Activated naive CD4-positive, alpha-beta T cell treated with anti-CD3 and anti-CD28 coated beads for 36 hours (primary cell): ENCODE measurements at regions not wholly inside any gene's neighbourhood (a gene's known extent, or its start where the extent isn't known, plus 50 kb on each side); places are given as distances from the start of the nearest gene placed in this dataset.
"Not testable (repeated sequence)": the region's sequence is repeated elsewhere in the genome, so short reads cannot be mapped to it uniquely, and the experiment has no call there.

Source experiments
- CTCF ChIA-PET: fragments of 350-600 bp; sonication (Branson Sonifier 250); formaldehyde crosslinking; loops from one replicate; lab custom pipeline; 2021; ENCODE audit warnings: antibody characterized with exemption; lab: Charles Lee
- DNase-seq: peaks from one replicate; pipeline ENCODE4 v3.0.0-alpha.2; 2020
- H3K27ac Mint-ChIP-seq: one replicate; pipeline ENCODE4 v1.8.0; 2021; ENCODE audit warnings: mild to moderate bottlenecking, mixed read lengths
- H3K27me3 Mint-ChIP-seq: one replicate; pipeline ENCODE4 v1.8.0; 2021; ENCODE audit warnings: low read depth, mixed read lengths
- H3K36me3 Mint-ChIP-seq: one replicate; pipeline ENCODE4 v1.8.0; 2021; ENCODE audit warnings: low read depth, mixed read lengths
- H3K4me1 Mint-ChIP-seq: one replicate; pipeline ENCODE4 v1.8.0; 2021; ENCODE audit warnings: low read depth, mixed read lengths
- H3K4me3 Mint-ChIP-seq: one replicate; pipeline ENCODE4 v1.8.0; 2021; ENCODE audit warnings: mild to moderate bottlenecking, moderate library complexity, mixed read lengths
- H3K9me3 Mint-ChIP-seq: one replicate; pipeline ENCODE4 v1.8.0; 2021; ENCODE audit warnings: mixed read lengths
- intact Hi-C: fragments of 100-400 bp; cut with micrococcal nuclease; formaldehyde crosslinking; loops from one replicate; pipeline ENCODE4 v1.15.1; 2023

GRCh38 chr6:164062872-164063271 lies 648.4 kb downstream of the QKI start:
- Mint-ChIP-seq H3K27me3 (peaks cover 7% of the 10 kb centered on the region), H3K9me3 (no peaks in the 10 kb centered on the region), H3K4me3 (no peak overlapping the region), H3K36me3 (no peaks in the 10 kb centered on the region), H3K27ac (no peak overlapping the region), H3K4me1 (no peaks in the 10 kb centered on the region)
- CTCF ChIA-PET: no interaction called here
- intact Hi-C loops: no loop called here
- no peak for DNase-seq

- intact Hi-C loops: no loop called here
- Mint-ChIP-seq H3K4me1 (no peaks in the 10 kb centered on the region), H3K4me3 (no peak overlapping the region), H3K9me3 (no peaks in the 10 kb centered on the region), H3K27me3 (peaks cover 6% of the 10 kb centered on the region), H3K36me3 (no peaks in the 10 kb centered on the region), H3K27ac (no peak overlapping the region)
- CTCF ChIA-PET: no interaction called here
- no peak for DNase-seq
Measured at GRCh38 chr6:164057876-164058275, 643.4 kb downstream of the QKI start.

- no peak for DNase-seq
- Mint-ChIP-seq H3K27me3 (peaks cover 15% of the 10 kb centered on the region), H3K27ac (no peak overlapping the region), H3K4me3 (no peak overlapping the region), H3K36me3 (no peaks in the 10 kb centered on the region), H3K4me1 (no peaks in the 10 kb centered on the region), H3K9me3 (no peaks in the 10 kb centered on the region)
- CTCF ChIA-PET: no interaction called here
- intact Hi-C loops: no loop called here
Measured at GRCh38 chr6:164051427-164051826, 636.9 kb downstream of the QKI start.

DNA sequence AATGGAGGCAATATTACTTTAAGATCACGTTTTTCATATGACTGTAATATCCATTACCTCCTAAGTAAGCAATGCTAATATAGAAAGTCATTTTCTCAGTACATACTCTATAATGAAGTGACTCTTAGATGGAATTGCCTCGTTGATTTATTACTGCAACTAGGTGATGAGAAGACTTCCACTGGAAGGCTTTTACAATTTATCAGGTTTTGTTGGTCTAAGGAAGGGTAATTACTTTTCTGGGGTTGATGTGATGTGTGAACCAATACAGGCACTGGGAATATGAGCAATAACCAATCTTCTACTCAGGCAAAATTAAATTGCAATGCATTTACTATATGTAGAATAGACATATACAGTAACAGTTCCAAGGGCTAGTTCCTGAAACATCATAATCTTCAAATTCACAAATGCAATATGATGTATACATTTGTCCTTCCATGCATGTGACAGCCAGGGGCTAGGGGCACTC lies 635.0 kb downstream of the QKI start:
- CTCF ChIA-PET: no interaction called here
- intact Hi-C loops: no loop called here
- no peak for DNase-seq
- Mint-ChIP-seq H3K4me3 (no peak overlapping the region), H3K9me3 (no peaks in the 10 kb centered on the region), H3K27ac (no peak overlapping the region), H3K36me3 (no peaks in the 10 kb centered on the region), H3K4me1 (no peaks in the 10 kb centered on the region), H3K27me3 (peaks cover 15% of the 10 kb centered on the region)

GRCh38 chr6:164048840-164049516 lies 634.5 kb downstream of the QKI start:
- Mint-ChIP-seq H3K36me3 (no peaks in the 10 kb centered on the region), H3K27ac (no peak overlapping the region), H3K4me1 (no peaks in the 10 kb centered on the region), H3K27me3 (peaks cover 13% of the 10 kb centered on the region), H3K9me3 (no peaks in the 10 kb centered on the region), H3K4me3 (no peak overlapping the region)
- CTCF ChIA-PET: interaction anchor here (0.6 kb wide), 1 partner anchor 26 kb away, joined by 3 read pairs; no protein-coding TSS in a partner anchor
- intact Hi-C loops: no loop called here
- DNase-seq: no peak

DNA sequence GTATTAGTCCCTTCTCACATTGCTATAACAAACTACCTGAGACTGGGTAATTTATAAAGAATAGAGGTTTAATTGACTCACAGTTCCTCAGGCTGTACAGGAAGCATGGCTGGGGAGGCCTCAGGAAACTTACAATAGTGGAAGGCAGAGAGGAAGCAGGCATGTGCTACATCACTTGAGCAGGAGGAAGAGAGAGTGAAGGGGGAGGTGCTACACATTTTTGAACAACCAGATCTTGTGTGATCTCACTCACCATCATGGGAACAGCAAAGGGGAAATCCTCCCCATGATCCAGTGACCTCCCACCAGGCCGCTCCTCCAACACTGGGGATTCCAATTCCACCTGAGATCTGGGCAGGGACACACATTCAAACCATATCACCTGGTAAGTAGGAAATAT lies 630.6 kb downstream of the QKI start:
- Mint-ChIP-seq H3K27ac (no peak overlapping the region), H3K36me3 (no peaks in the 10 kb centered on the region), H3K27me3 (peaks cover 11% of the 10 kb centered on the region), H3K9me3 (peaks cover 2% of the 10 kb centered on the region), H3K4me3 (no peak overlapping the region), H3K4me1 (no peaks in the 10 kb centered on the region)
- CTCF ChIA-PET: no interaction called here
- intact Hi-C loops: no loop called here
- no peak for DNase-seq

DNA sequence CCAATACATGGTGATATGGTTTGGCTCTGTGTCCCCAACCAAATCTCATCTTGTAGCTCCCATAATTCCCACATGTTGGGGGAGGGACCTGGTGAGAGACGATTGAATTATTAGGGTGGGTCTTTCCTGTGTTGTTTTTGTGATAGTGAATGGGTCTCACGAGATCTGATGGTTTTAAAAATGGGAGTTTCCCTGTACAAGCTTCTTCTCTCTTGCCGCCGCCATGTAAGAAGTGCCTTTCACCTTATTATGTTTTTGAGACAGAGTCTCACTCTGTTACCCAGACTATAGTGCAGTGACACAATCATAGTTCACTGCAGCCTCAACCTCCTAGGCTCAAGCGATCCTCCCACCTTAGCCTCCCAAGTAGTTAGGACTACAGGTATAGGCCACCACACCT lies 629.1 kb downstream of the QKI start:
- DNase-seq, H3K4me3 Mint-ChIP-seq, H3K36me3 Mint-ChIP-seq, H3K4me1 Mint-ChIP-seq, intact Hi-C loops, H3K9me3 Mint-ChIP-seq, H3K27ac Mint-ChIP-seq, CTCF ChIA-PET, H3K27me3 Mint-ChIP-seq: not testable (repeated sequence)

GRCh38 chr6:164042212-164042611 lies 627.7 kb downstream of the QKI start:
- no peak for DNase-seq
- no peak overlapping the region for H3K4me3 Mint-ChIP-seq
- H3K27ac Mint-ChIP-seq: no peak overlapping the region
- H3K4me1 Mint-ChIP-seq: no peaks in the 10 kb centered on the region
- H3K36me3 Mint-ChIP-seq: no peaks in the 10 kb centered on the region
- intact Hi-C loops: no loop called here
- peaks cover 5% of the 10 kb centered on the region for H3K27me3 Mint-ChIP-seq
- CTCF ChIA-PET: interaction anchor here (0.6 kb wide), 1 partner anchor 1693 kb away, joined by 3 read pairs; no protein-coding TSS in a partner anchor
- H3K9me3 Mint-ChIP-seq: peaks cover 2% of the 10 kb centered on the region

DNA sequence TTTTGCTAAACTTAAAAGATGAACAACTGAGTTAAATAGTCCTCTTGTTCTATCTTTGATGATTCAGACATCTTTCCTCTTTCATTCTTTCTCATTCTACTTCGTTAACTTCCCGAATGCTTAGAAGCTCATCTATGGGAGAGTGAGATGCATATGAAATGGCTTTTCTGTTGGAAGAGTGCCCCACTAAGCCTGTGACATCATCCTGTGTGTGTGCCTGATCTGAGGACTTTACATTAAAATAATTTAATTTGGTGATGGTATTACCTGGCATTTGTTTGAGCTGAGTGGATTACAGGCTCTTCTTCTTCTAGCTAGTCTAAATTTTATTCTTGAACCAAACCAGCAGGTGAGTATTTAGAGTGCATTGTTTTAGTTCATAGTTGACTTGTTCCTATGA lies 626.5 kb downstream of the QKI start:
- Mint-ChIP-seq H3K27ac (no peak overlapping the region), H3K4me3 (no peak overlapping the region), H3K27me3 (peaks cover 7% of the 10 kb centered on the region), H3K4me1 (no peaks in the 10 kb centered on the region), H3K9me3 (peaks cover 2% of the 10 kb centered on the region), H3K36me3 (no peaks in the 10 kb centered on the region)
- no peak for DNase-seq
- CTCF ChIA-PET: interaction anchor here (0.7 kb wide), 1 partner anchor 832 kb away, joined by 3 read pairs; no protein-coding TSS in a partner anchor
- intact Hi-C loops: no loop called here

GRCh38 chr6:164039954-164040375 lies 625.4 kb downstream of the QKI start:
- H3K27ac Mint-ChIP-seq: no peak overlapping the region
- intact Hi-C loops: no loop called here
- CTCF ChIA-PET: no interaction called here
- no peaks in the 10 kb centered on the region for H3K4me1 Mint-ChIP-seq
- H3K4me3 Mint-ChIP-seq: peak overlapping the region; percentile 39
- H3K27me3 Mint-ChIP-seq: peaks cover 7% of the 10 kb centered on the region
- peaks cover 2% of the 10 kb centered on the region for H3K9me3 Mint-ChIP-seq
- peak; percentile 68 for DNase-seq
- no peaks in the 10 kb centered on the region for H3K36me3 Mint-ChIP-seq

DNA sequence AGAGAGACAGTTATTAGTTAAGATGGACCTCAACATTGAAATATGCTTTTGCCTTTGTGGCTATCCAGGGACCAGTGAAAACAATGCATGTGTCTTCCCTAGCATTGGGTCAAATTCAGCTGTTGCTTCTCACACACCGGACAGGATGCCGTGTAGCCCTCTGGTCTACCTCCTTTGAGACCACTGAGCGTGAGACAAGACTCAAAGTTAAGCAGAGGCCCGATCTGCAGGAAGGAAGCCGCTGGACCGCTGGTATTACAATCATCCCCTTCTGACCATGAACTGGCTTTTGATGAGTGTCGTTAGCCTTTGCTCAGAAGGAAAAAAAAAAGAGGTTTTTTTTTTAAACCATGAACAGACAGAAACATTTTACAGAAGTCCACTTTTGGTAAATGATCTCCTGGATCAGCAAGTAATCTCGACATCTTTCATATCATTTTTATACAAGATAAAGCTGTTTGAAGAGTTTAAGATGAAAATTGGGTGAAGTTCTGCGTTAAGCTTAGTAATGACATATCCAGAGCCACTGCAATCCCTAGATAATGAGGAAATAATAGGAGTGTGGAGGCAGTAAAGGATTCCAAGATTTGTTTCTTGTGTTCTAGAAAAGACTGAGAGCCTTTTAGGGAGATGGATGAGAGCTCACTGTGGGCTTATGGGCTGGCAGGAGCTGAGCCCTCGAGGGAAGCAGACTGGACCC lies 622.8 kb downstream of the QKI start:
- H3K4me1 Mint-ChIP-seq: no peaks in the 10 kb centered on the region
- H3K27me3 Mint-ChIP-seq: peaks cover 2% of the 10 kb centered on the region
- intact Hi-C loops: no loop called here
- no peak overlapping the region for H3K4me3 Mint-ChIP-seq
- no peaks in the 10 kb centered on the region for H3K9me3 Mint-ChIP-seq
- CTCF ChIA-PET: no interaction called here
- no peak for DNase-seq
- no peak overlapping the region for H3K27ac Mint-ChIP-seq
- no peaks in the 10 kb centered on the region for H3K36me3 Mint-ChIP-seq

GRCh38 chr6:164035900-164036485 lies 621.5 kb downstream of the QKI start:
- H3K4me1 Mint-ChIP-seq: no peaks in the 10 kb centered on the region
- CTCF ChIA-PET: no interaction called here
- H3K27me3 Mint-ChIP-seq: peaks cover 2% of the 10 kb centered on the region
- no peaks in the 10 kb centered on the region for H3K9me3 Mint-ChIP-seq
- no peak overlapping the region for H3K4me3 Mint-ChIP-seq
- intact Hi-C loops: no loop called here
- no peaks in the 10 kb centered on the region for H3K36me3 Mint-ChIP-seq
- no peak for DNase-seq
- no peak overlapping the region for H3K27ac Mint-ChIP-seq
